ENCODE measurements at regions not wholly inside any gene's neighbourhood (a gene's known extent, or its start where the extent isn't known, plus 50 kb on each side); places are given as distances from the start of the nearest gene placed in this dataset.

DNA sequence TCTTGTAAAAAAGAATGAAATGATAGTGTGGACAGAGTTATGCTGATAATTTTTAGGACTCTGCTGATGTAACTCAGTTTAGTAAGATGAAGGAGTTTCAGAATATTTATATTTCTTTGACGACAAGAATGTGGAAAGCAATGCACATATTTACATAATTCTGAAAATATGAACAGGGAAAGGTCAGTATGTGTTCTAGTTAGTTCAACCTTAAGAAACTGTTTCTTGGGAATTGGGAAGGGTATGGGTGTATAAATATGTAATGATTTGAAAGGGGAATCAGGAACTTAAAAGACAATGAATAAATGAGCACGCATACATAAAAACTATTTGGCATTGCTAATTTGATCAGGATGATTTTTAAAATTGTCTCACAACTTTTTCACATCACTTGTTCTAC is 1226.1 kb downstream of the SI start:
- Histone ChIP-seq H4K20me1 (ENCODE audit: insufficient read depth, low read length) (no peaks in the 10 kb centered on the region), H3K9ac (ENCODE audit: insufficient read depth, low read length, poor library complexity, severe bottlenecking) (no peak overlapping the region), H3K79me2 (ENCODE audit: insufficient read depth, low read length) (no peaks in the 10 kb centered on the region), H3K4me2 (replicated peaks; ENCODE audit: extremely low read depth, low read length, poor library complexity, severe bottlenecking) (no peak overlapping the region), H3K9me3 (replicated peaks in 1 of 2; ENCODE audit: control insufficient read depth in 1 of 2, insufficient read depth in 1 of 2, low read length in 2 of 2) (peaks cover 0 to 3% of the 10 kb centered on the region in 2 donors), H2AFZ (ENCODE audit: insufficient read depth, low read depth, low read length, poor library complexity, severe bottlenecking) (no peak overlapping the region), H3K27me3 (ENCODE audit: control insufficient read depth in 2 of 2, insufficient read depth in 2 of 2, low read length in 2 of 2) (no peaks in the 10 kb centered on the region), H3K36me3 (replicated peaks in 1 of 2; ENCODE audit: control insufficient read depth in 1 of 2, insufficient read depth in 2 of 2, low read length in 2 of 2) (no peaks in the 10 kb centered on the region), H3K27ac (ENCODE audit: low read depth in 1 of 2, low read length in 2 of 2) (no peak overlapping the region), H3K4me3 (replicated peaks in 1 of 3; ENCODE audit: low read depth in 2 of 3, low read length in 3 of 3) (no peak overlapping the region), H3K4me1 (ENCODE audit: control insufficient read depth in 1 of 2, insufficient read depth in 2 of 2, low read length in 2 of 2) (no peaks in the 10 kb centered on the region)
- intact Hi-C loops (cut with micrococcal nuclease): no loop called here
- Mint-ChIP-seq H3K36me3 (no peaks in the 10 kb centered on the region), H3K27ac (no peak overlapping the region), H3K4me1 (no peaks in the 10 kb centered on the region), H3K27me3 (ENCODE audit: low read depth in 3 of 3) (no peaks in the 10 kb centered on the region), H3K4me3 (no peak overlapping the region), H3K9me3 (peaks cover 0 to 6% (median 2%) of the 10 kb centered on the region in 7 donors)
- WGBS (ENCODE audit: insufficient coverage): no CpG with 5 or more reads among the region's 2 CpGs
- TF ChIP-seq, protein P1, sequence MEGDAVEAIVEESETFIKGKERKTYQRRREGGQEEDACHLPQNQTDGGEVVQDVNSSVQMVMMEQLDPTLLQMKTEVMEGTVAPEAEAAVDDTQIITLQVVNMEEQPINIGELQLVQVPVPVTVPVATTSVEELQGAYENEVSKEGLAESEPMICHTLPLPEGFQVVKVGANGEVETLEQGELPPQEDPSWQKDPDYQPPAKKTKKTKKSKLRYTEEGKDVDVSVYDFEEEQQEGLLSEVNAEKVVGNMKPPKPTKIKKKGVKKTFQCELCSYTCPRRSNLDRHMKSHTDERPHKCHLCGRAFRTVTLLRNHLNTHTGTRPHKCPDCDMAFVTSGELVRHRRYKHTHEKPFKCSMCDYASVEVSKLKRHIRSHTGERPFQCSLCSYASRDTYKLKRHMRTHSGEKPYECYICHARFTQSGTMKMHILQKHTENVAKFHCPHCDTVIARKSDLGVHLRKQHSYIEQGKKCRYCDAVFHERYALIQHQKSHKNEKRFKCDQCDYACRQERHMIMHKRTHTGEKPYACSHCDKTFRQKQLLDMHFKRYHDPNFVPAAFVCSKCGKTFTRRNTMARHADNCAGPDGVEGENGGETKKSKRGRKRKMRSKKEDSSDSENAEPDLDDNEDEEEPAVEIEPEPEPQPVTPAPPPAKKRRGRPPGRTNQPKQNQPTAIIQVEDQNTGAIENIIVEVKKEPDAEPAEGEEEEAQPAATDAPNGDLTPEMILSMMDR (IDR thresholded peaks at IDR 0.05): no peak
- no peak for DNase-seq

DNA sequence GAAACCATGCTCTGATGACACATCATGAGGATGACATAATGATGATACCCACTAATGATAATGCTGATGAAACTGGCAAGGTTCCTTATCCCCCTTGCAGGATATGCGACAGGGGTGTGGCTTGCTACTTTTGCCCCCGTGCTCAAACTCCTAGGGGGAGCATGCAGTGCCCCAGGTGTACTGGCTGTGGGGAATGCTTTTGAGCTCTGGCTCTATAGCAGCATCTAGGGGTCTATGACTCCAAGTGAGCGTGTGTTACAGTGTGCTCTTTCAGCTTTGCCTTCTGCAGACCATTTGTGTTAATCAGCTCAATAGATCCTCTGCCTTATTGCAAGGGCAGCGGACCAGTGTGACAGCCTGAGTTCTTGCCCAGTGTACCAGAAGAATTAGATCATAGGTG is 1239.5 kb downstream of the SI start:
- TF ChIP-seq, protein P1 (IDR thresholded peaks at IDR 0.05): no peak
- no peaks in the 10 kb centered on the region for H3K27me3 Mint-ChIP-seq (ENCODE audit: low read depth in 3 of 3)
- H3K4me3 Mint-ChIP-seq: no peak overlapping the region
- Histone ChIP-seq H3K36me3 (replicated peaks in 1 of 2; ENCODE audit: control insufficient read depth in 1 of 2, insufficient read depth in 2 of 2, low read length in 2 of 2) (no peaks in the 10 kb centered on the region), H3K27ac (ENCODE audit: low read depth in 1 of 2, low read length in 2 of 2) (no peak overlapping the region), H3K27me3 (ENCODE audit: control insufficient read depth in 2 of 2, insufficient read depth in 2 of 2, low read length in 2 of 2) (no peaks in the 10 kb centered on the region), H3K9me3 (replicated peaks in 1 of 2; ENCODE audit: control insufficient read depth in 1 of 2, insufficient read depth in 1 of 2, low read length in 2 of 2) (peaks cover 0 to 13% of the 10 kb centered on the region in 2 donors), H3K4me1 (ENCODE audit: control insufficient read depth in 1 of 2, insufficient read depth in 2 of 2, low read length in 2 of 2) (no peaks in the 10 kb centered on the region), H3K4me2 (replicated peaks; ENCODE audit: extremely low read depth, low read length, poor library complexity, severe bottlenecking) (no peak overlapping the region), H3K9ac (ENCODE audit: insufficient read depth, low read length, poor library complexity, severe bottlenecking) (no peak overlapping the region), H3K4me3 (replicated peaks in 1 of 3; ENCODE audit: low read depth in 2 of 3, low read length in 3 of 3) (no peak overlapping the region), H3K79me2 (ENCODE audit: insufficient read depth, low read length) (no peaks in the 10 kb centered on the region), H4K20me1 (ENCODE audit: insufficient read depth, low read length) (no peaks in the 10 kb centered on the region), H2AFZ (ENCODE audit: insufficient read depth, low read depth, low read length, poor library complexity, severe bottlenecking) (no peak overlapping the region)
- no peaks in the 10 kb centered on the region for H3K4me1 Mint-ChIP-seq
- 76% methylated on average over 4 of the region's 4 CpGs for WGBS (ENCODE audit: insufficient coverage)
- intact Hi-C loops (cut with micrococcal nuclease): no loop called here
- H3K36me3 Mint-ChIP-seq: no peaks in the 10 kb centered on the region
- no peak overlapping the region for H3K27ac Mint-ChIP-seq
- no peak for DNase-seq
- H3K9me3 Mint-ChIP-seq: peaks cover 1 to 9% (median 2%) of the 10 kb centered on the region in 7 donors

Measured in CD14-positive monocyte (primary cell).